OCI-M2 (cell line): ENCODE measurements at regions not wholly inside any gene's neighbourhood (a gene's known extent, or its start where the extent isn't known, plus 50 kb on each side); places are given as distances from the start of the nearest gene placed in this dataset.
"Not testable (repeated sequence)": the region's sequence is repeated elsewhere in the genome, so short reads cannot be mapped to it uniquely, and the experiment has no call there.

Experiments
- DNase-seq: peaks from one replicate; lab custom pipeline; 2025; ENCODE audit not compliant: unreplicated experiment; lab: John Stamatoyannopoulos, UW

- no peak for DNase-seq
These were observed 677.8 kb downstream of the TOX3 start for GRCh38 chr16:51869176-51869575.

GRCh38 chr16:51868631-51869030 lies 678.3 kb downstream of the TOX3 start:
- no peak for DNase-seq

GRCh38 chr16:51867386-51868065 lies 679.4 kb downstream of the TOX3 start:
- DNase-seq = no peak

GRCh38 chr16:51864575-51864974 lies 682.4 kb downstream of the TOX3 start:
- DNase-seq = no peak

- DNase-seq = no peak
These were observed 692.5 kb downstream of the TOX3 start for GRCh38 chr16:51854401-51854951.

- no peak for DNase-seq
These were observed 693.4 kb downstream of the TOX3 start for GRCh38 chr16:51853586-51853985.

GRCh38 chr16:51852892-51853291 lies 694.1 kb downstream of the TOX3 start:
- DNase-seq = no peak

- no peak for DNase-seq
These were observed 695.8 kb downstream of the TOX3 start for GRCh38 chr16:51851111-51851510.

- no peak for DNase-seq
These were observed 697.2 kb downstream of the TOX3 start for GRCh38 chr16:51849715-51850114.

- DNase-seq = no peak
These were observed 694.7 kb upstream of the SALL1 start for GRCh38 chr16:51845586-51846305.

- no peak for DNase-seq
These were observed 688.8 kb upstream of the SALL1 start for GRCh38 chr16:51839727-51840462.

GRCh38 chr16:51834794-51835193 lies 683.7 kb upstream of the SALL1 start:
- no peak for DNase-seq

- no peak for DNase-seq
These were observed 683.1 kb upstream of the SALL1 start for GRCh38 chr16:51834133-51834532.

- DNase-seq = no peak
These were observed 680.7 kb upstream of the SALL1 start for GRCh38 chr16:51831595-51832367.

GRCh38 chr16:51831034-51831433 lies 680.0 kb upstream of the SALL1 start:
- DNase-seq = not testable (repeated sequence)

- no peak for DNase-seq
These were observed 674.7 kb upstream of the SALL1 start for GRCh38 chr16:51825779-51826178.

GRCh38 chr16:51822471-51822870 lies 671.4 kb upstream of the SALL1 start:
- DNase-seq = no peak

GRCh38 chr16:51821527-51821926 lies 670.5 kb upstream of the SALL1 start:
- DNase-seq = no peak

- no peak for DNase-seq
These were observed 669.1 kb upstream of the SALL1 start for GRCh38 chr16:51820176-51820575.

GRCh38 chr16:51818342-51818944 lies 667.4 kb upstream of the SALL1 start:
- no peak for DNase-seq

GRCh38 chr16:51816929-51817328 lies 665.9 kb upstream of the SALL1 start:
- no peak for DNase-seq
